HG03159 (cell line): ENCODE measurements at regions not wholly inside any gene's neighbourhood (a gene's known extent, or its start where the extent isn't known, plus 50 kb on each side); places are given as distances from the start of the nearest gene placed in this dataset.

Experiments
- ATAC-seq: cut with Tn5 transposase; IDR thresholded peaks from one replicate; pipeline ENCODE4 v1.9.1; 2021; ENCODE audit warnings: mild to moderate bottlenecking, moderate library complexity; ENCODE audit not compliant: unreplicated experiment

- no peak for ATAC-seq
Observed at GRCh38 chr14:55929136-55929535, 189.1 kb upstream of the PELI2 start.

GRCh38 chr14:55930016-55930784 is 188.0 kb upstream of the PELI2 start:
- ATAC-seq, result no peak

DNA sequence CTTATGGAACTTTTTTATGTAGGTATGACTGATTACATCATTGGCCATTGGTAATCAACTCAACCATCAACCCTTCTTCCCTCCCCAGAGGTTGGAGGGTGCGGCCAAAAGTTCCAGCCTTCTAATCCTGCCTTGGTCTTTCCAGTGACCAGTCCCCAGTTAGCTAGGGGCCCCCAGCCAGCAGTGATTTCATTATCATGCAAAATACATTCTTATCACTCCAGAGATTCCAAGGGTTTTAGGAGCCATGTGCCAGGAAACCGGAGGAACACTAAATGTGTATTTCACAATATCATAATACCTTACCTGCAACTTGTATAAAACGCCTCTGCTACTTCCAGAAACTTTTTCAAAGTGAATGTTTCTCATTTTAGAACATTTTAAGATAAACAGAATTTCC is 181.5 kb upstream of the PELI2 start:
- ATAC-seq, result no peak

GRCh38 chr14:55938249-55938791 is 179.9 kb upstream of the PELI2 start:
- no peak for ATAC-seq

GRCh38 chr14:55942076-55942654 is 176.0 kb upstream of the PELI2 start:
- ATAC-seq, result no peak

DNA sequence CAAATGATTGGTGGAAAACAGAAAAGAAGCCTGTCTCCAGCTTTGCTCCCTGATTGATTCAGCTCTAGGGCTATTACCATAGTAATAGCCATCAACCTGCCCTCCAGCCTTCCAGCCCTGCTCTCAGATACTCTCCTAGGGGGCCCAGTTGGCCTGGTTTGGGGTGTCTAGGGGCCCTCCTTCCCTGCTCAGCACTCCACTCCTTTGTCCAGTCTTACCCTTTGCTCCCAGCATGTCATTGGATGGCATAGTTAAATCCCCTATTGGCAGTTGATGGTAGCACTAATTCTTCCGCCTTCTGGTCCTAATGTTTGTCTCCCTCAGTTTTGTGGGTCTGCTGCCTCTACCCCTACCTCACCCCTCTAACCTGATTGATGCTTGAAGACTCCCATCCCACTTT is 175.4 kb upstream of the PELI2 start:
- ATAC-seq, result no peak

- ATAC-seq, result no peak
Observed at GRCh38 chr14:55944757-55945156, 173.5 kb upstream of the PELI2 start.

GRCh38 chr14:55946231-55946630 is 172.0 kb upstream of the PELI2 start:
- ATAC-seq, result no peak

DNA sequence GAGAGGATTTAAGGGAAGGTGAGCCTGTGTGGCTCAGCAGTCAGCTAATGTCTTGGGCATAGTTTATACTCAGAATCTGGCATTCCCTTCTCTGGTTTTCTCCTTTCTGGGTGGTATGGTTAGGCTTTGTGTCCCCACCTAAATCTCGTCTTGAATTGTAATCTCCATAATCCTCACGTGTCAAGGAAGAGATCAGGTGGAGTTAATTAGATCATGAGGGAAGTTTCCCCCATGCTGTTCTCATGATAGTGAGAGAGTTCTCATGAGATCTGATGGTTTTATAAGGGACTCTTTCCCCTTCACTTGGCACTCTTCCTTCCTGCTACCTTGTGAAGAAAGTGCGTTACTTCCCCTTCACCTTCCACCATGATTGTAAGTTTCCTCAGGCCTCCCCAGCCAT is 169.8 kb upstream of the PELI2 start:
- ATAC-seq, result no peak

GRCh38 chr14:55949708-55950107 is 168.5 kb upstream of the PELI2 start:
- no peak for ATAC-seq

- no peak for ATAC-seq
Observed at GRCh38 chr14:55950135-55950534, 168.1 kb upstream of the PELI2 start.

- ATAC-seq, result no peak
Observed at GRCh38 chr14:55951341-55952206, 166.6 kb upstream of the PELI2 start.

DNA sequence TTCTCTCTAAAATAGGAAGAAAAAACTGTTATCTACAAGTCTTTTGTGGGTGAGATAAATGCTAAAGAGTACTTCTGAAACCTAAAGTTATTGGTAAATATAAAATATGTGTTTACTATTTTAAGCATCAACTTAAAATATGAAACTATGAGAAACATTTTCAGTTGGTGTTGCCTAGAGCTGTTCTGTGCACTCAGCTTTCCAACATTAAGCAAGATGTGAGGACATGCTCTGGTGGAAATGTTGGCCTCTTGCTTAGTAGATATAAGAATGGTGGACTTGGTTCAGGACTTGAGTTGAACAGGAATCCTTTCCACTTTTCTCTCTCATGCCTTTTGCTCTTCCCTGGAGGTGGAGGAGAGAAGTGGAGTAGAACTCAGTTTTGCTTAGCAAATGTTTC is 164.1 kb upstream of the PELI2 start:
- ATAC-seq, result no peak

DNA sequence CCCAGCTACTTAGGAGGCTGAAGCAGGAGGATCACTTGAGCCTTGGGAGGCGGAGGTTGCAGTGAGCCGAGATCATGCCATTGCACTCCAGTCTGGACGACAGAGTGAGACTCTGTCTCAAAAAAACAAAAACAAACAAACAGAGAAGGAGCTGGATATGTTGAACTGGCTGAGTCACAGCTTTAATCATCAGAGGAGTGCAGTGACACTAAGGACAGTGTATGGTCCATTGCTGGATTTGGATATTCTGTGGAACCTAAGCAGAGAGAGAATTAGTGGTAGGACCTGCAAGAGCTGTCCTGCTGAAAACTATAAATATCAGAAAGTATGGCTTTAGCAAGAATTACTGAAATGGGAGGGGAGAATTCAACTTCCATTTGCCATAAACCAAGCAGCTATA is 163.0 kb upstream of the PELI2 start:
- no peak for ATAC-seq

DNA sequence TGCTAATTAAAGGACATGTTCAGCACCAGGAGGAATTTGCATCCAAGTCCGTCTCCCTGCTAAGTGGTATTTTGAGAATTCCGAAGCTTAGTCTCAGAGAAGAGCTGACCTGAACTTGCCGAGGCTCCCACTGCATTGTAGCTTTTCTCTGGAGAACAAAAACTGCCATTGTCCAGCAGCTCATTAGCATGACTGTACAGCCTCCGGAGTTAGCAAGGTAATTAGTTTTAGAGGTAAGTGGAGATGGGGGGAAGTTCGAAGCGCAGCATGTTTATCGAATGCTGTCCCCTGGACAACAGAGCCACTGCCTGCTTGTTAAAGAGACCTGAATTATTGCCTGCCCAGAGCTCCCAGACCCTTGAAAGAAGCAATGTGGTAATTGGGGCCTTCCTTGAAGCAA is 160.3 kb upstream of the PELI2 start:
- ATAC-seq, result no peak

DNA sequence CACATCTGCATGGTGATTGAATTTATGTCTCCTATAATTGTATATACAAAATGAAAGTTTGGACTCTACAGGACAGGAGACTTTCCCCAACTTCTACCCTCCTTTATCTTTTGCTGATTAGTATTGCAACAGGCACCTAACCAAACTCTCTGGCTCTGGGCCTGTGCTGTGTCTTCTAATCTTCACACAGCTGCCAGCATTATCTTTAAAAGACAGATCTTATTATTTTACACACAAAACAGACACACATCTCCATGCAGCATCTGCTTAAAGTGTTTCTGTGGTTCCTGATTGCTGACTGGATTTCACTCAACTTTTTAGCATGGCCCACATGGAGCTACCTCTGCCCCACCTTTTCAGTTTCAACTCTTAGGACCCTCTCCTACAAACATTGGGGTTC is 154.9 kb upstream of the PELI2 start:
- ATAC-seq, result no peak

DNA sequence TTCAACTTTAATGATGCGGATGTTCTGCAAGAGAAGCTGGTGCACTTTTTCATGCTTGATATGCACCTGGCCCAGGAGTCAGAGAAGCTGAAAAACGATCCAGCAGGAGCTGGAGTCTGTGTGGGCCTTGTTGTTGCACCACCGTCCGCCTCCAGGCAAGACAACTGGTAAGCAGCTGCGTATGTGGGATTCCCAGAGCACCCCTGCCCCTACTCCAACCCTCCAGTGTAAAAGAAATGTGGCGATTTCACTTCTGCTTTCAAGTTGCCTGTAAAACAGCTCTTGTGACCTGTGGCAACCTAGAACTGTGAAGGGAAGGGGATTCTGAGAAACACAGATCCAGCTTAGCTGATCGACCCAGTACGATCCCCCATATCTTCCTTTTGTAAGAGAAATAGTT is 154.1 kb upstream of the PELI2 start:
- ATAC-seq, result no peak

GRCh38 chr14:55964821-55965220 is 153.4 kb upstream of the PELI2 start:
- no peak for ATAC-seq

DNA sequence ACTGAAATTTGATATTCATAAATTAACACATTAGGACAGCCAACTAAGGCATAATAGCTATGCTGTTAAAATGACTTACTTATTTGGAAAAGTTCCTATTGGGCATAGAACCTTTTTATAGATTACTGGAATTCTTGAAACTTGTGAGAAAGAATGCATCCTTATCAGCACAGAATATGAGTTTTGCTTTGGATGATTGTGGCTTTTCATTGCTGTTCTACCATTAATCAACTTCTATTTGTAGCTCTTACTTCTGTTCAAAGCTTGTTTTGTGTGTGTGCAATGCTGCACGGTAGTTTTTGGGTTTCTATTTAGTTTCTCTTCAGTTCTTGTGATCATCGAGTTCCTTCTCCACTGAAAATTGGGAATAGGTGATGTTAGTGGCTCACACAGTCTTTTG is 152.4 kb upstream of the PELI2 start:
- ATAC-seq, result no peak

GRCh38 chr14:55968741-55969140 is 149.5 kb upstream of the PELI2 start:
- no peak for ATAC-seq

GRCh38 chr14:55973285-55973800 is 144.9 kb upstream of the PELI2 start:
- ATAC-seq, result no peak
